GM12873 (cell line): ENCODE measurements at regions not wholly inside any gene's neighbourhood (a gene's known extent, or its start where the extent isn't known, plus 50 kb on each side); places are given as distances from the start of the nearest gene placed in this dataset.

Experiments
- CTCF ChIP-seq: IDR thresholded peaks from 2 replicates; pipeline ENCODE4 v1.5.1; 2012; ENCODE audit warnings: low read depth, mild to moderate bottlenecking, moderate library complexity, low read length, control low read depth; ENCODE audit not compliant: insufficient read depth; ENCODE audit errors: missing control alignments

GRCh38 chr17:65307081-65307960 is 170.2 kb downstream of the RGS9 start:
- TF ChIP-seq CTCF = no peak

GRCh38 chr17:65305778-65306177 is 168.6 kb downstream of the RGS9 start:
- no peak for TF ChIP-seq CTCF

- TF ChIP-seq CTCF = no peak
These were observed 167.9 kb downstream of the RGS9 start for GRCh38 chr17:65305116-65305515.

GRCh38 chr17:65301184-65301583 is 164.0 kb downstream of the RGS9 start:
- TF ChIP-seq CTCF = no peak

- TF ChIP-seq CTCF = no peak
These were observed 160.7 kb downstream of the RGS9 start for GRCh38 chr17:65297916-65298315.

- no peak for TF ChIP-seq CTCF
These were observed 160.2 kb downstream of the RGS9 start for GRCh38 chr17:65297384-65297783.

- peak; percentile 85 for TF ChIP-seq CTCF
These were observed 157.1 kb downstream of the RGS9 start for GRCh38 chr17:65294181-65294719.
